SK-N-SH (cell line): ENCODE measurements at regions not wholly inside any gene's neighbourhood (a gene's known extent, or its start where the extent isn't known, plus 50 kb on each side); places are given as distances from the start of the nearest gene placed in this dataset.

Experiments
- EP300 ChIP-seq, 2 experiments: IDR thresholded peaks; 2 replicates each; pipeline versions ENCODE4 v1.4.0 to v1.6.1; 2012; ENCODE audit warnings: borderline replicate concordance in 1 of 2, low read depth in 1 of 2, low read length in 1 of 2
- FOXM1 ChIP-seq: IDR thresholded peaks from 2 replicates; pipeline ENCODE4 v1.4.0; 2012; ENCODE audit warnings: low read depth, mild to moderate bottlenecking
- JUND ChIP-seq: IDR thresholded peaks from 2 replicates; pipeline ENCODE4 v1.4.0; 2012
- MXI1 ChIP-seq: IDR thresholded peaks from 2 replicates; pipeline ENCODE4 v1.6.1; 2012; ENCODE audit warnings: mild to moderate bottlenecking, low read depth, low read length, improper control_type of control experiment
- POLR2AphosphoS5 ChIP-seq: IDR thresholded peaks from 2 replicates; pipeline ENCODE4 v1.6.1; 2012; ENCODE audit warnings: low read depth, low read length
- TAF1 ChIP-seq: IDR thresholded peaks from 2 replicates; pipeline ENCODE4 v1.6.1; 2012; ENCODE audit warnings: low read depth, mild to moderate bottlenecking, low read length, moderate library complexity, borderline replicate concordance
- YY1 ChIP-seq: IDR thresholded peaks from 2 replicates; pipeline ENCODE4 v1.4.0; 2012; ENCODE audit warnings: low read depth, mild to moderate bottlenecking
- TF ChIP-seq, protein P1 (sequence below): fragments of 200-600 bp; sonication (generic); IDR thresholded peaks from 2 replicates; pipeline ENCODE4 v1.6.1; 2017; ENCODE audit warnings: antibody characterized with exemption, mild to moderate bottlenecking, moderate library complexity
- TF ChIP-seq, protein P2 (sequence below): IDR thresholded peaks from 2 replicates; pipeline ENCODE4 v1.4.0; 2012; ENCODE audit warnings: low read depth, borderline replicate concordance
- TF ChIP-seq, protein P3 (sequence below): IDR thresholded peaks from 2 replicates; pipeline ENCODE4 v1.4.0; 2012; ENCODE audit warnings: low read depth
- TF ChIP-seq, protein P4 (sequence below): IDR thresholded peaks from 2 replicates; pipeline ENCODE4 v1.6.1; 2012; ENCODE audit warnings: mild to moderate bottlenecking, low read depth, low read length, moderate library complexity

DNA sequence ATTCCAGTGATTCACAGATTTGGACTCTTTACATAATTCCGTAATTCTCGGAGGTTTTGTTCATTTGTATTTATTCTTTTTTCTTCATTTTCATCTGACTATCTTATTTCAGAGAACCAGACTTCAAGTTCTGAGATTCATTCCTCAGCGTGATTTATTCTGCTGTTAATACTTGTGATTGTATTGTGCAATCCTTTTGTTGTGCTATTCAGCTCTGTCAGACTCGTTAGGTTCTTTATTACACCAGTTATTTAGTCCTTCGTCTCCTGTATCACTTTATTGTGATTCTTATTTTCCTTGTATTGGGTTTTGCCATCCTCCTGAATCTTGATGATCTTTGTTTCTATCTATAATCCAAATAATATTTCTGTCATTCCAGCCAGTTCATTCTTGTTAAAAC, 529.3 kb upstream of the LRRTM4 start:
- TF ChIP-seq JUND (no peak), YY1 (no peak), TAF1 (no peak), POLR2AphosphoS5 (no peak), EP300 (IDR thresholded peaks at IDR 0.05; ENCODE audit: borderline replicate concordance in 1 of 2, low read depth in 1 of 2, low read length in 1 of 2) (no peak), MXI1 (no peak), FOXM1 (no peak)
- TF ChIP-seq, protein P1, sequence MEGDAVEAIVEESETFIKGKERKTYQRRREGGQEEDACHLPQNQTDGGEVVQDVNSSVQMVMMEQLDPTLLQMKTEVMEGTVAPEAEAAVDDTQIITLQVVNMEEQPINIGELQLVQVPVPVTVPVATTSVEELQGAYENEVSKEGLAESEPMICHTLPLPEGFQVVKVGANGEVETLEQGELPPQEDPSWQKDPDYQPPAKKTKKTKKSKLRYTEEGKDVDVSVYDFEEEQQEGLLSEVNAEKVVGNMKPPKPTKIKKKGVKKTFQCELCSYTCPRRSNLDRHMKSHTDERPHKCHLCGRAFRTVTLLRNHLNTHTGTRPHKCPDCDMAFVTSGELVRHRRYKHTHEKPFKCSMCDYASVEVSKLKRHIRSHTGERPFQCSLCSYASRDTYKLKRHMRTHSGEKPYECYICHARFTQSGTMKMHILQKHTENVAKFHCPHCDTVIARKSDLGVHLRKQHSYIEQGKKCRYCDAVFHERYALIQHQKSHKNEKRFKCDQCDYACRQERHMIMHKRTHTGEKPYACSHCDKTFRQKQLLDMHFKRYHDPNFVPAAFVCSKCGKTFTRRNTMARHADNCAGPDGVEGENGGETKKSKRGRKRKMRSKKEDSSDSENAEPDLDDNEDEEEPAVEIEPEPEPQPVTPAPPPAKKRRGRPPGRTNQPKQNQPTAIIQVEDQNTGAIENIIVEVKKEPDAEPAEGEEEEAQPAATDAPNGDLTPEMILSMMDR: no peak
- TF ChIP-seq, protein P2, sequence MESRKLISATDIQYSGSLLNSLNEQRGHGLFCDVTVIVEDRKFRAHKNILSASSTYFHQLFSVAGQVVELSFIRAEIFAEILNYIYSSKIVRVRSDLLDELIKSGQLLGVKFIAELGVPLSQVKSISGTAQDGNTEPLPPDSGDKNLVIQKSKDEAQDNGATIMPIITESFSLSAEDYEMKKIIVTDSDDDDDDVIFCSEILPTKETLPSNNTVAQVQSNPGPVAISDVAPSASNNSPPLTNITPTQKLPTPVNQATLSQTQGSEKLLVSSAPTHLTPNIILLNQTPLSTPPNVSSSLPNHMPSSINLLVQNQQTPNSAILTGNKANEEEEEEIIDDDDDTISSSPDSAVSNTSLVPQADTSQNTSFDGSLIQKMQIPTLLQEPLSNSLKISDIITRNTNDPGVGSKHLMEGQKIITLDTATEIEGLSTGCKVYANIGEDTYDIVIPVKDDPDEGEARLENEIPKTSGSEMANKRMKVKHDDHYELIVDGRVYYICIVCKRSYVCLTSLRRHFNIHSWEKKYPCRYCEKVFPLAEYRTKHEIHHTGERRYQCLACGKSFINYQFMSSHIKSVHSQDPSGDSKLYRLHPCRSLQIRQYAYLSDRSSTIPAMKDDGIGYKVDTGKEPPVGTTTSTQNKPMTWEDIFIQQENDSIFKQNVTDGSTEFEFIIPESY: no peak
- TF ChIP-seq, protein P3, sequence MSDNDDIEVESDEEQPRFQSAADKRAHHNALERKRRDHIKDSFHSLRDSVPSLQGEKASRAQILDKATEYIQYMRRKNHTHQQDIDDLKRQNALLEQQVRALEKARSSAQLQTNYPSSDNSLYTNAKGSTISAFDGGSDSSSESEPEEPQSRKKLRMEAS: no peak
- TF ChIP-seq, protein P4, sequence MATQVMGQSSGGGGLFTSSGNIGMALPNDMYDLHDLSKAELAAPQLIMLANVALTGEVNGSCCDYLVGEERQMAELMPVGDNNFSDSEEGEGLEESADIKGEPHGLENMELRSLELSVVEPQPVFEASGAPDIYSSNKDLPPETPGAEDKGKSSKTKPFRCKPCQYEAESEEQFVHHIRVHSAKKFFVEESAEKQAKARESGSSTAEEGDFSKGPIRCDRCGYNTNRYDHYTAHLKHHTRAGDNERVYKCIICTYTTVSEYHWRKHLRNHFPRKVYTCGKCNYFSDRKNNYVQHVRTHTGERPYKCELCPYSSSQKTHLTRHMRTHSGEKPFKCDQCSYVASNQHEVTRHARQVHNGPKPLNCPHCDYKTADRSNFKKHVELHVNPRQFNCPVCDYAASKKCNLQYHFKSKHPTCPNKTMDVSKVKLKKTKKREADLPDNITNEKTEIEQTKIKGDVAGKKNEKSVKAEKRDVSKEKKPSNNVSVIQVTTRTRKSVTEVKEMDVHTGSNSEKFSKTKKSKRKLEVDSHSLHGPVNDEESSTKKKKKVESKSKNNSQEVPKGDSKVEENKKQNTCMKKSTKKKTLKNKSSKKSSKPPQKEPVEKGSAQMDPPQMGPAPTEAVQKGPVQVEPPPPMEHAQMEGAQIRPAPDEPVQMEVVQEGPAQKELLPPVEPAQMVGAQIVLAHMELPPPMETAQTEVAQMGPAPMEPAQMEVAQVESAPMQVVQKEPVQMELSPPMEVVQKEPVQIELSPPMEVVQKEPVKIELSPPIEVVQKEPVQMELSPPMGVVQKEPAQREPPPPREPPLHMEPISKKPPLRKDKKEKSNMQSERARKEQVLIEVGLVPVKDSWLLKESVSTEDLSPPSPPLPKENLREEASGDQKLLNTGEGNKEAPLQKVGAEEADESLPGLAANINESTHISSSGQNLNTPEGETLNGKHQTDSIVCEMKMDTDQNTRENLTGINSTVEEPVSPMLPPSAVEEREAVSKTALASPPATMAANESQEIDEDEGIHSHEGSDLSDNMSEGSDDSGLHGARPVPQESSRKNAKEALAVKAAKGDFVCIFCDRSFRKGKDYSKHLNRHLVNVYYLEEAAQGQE: no peak
